Calu3 (cell line): ENCODE measurements at regions not wholly inside any gene's neighbourhood (a gene's known extent, or its start where the extent isn't known, plus 50 kb on each side); places are given as distances from the start of the nearest gene placed in this dataset.

Experiments used
- BruUV-seq: library from RNA; stranded (reverse); fragments of 400-500 nt; replicated peaks from 2 replicates; lab custom pipeline; 2021; lab: Mats Ljungman, UMichigan
- CTCF ChIA-PET: fragments of 300-600 bp; sonication (Branson Sonifier 250); formaldehyde crosslinking; loops from one replicate; lab custom pipeline; 2022; ENCODE audit warnings: antibody characterized with exemption; lab: Charles Lee
- DNase-seq: peaks from one replicate; pipeline ENCODE4 v3.0.0; 2022
- H3K27ac Mint-ChIP-seq: one replicate; pipeline ENCODE4 v1.8.0; 2022; ENCODE audit warnings: mixed read lengths; ENCODE audit not compliant: unreplicated experiment
- H3K27me3 Mint-ChIP-seq: one replicate; pipeline ENCODE4 v1.8.0; 2022; ENCODE audit warnings: mixed read lengths; ENCODE audit not compliant: unreplicated experiment
- H3K36me3 Mint-ChIP-seq: one replicate; pipeline ENCODE4 v1.8.0; 2022; ENCODE audit warnings: mild to moderate bottlenecking, moderate library complexity, mixed read lengths; ENCODE audit not compliant: insufficient read depth, unreplicated experiment
- H3K4me1 Mint-ChIP-seq: one replicate; pipeline ENCODE4 v1.8.0; 2022; ENCODE audit warnings: mild to moderate bottlenecking, low read depth, mixed read lengths; ENCODE audit not compliant: unreplicated experiment
- H3K4me3 Mint-ChIP-seq: one replicate; pipeline ENCODE4 v1.8.0; 2022; ENCODE audit warnings: mild to moderate bottlenecking, low read depth, moderate library complexity, mixed read lengths; ENCODE audit not compliant: unreplicated experiment
- H3K9me3 Mint-ChIP-seq: one replicate; pipeline ENCODE4 v1.8.0; 2022; ENCODE audit warnings: low read depth, mixed read lengths; ENCODE audit not compliant: unreplicated experiment
- CTCF ChIP-seq: fragments of 200-600 bp; IDR thresholded peaks from one replicate; pipeline ENCODE4 v1.8.0; 2022; ENCODE audit warnings: antibody characterized with exemption; ENCODE audit not compliant: unreplicated experiment
- intact Hi-C: fragments of 100-400 bp; cut with micrococcal nuclease; formaldehyde crosslinking; loops from one replicate; pipeline ENCODE4 v1.10.0; 2022; ENCODE audit not compliant: unreplicated experiment

DNA sequence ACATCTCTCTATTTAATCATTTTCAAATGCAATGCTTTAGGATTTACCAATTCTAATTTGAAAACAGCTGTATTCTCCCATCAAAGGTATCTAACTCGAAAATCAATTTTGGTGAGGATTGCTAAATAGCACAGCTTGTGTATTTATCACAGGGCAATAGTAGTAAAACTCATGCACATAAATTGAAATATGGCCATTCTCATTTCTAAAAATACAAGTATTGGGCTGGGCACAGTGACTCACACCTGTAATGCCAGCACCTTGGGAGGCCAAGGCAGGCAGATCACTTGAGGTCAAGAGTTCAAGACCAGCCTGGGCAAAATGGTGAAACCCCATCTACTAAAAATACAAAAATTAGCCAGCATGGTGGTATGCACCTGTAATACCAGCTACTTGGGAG lies 164.8 kb upstream of the RASA1 start:
- peak overlapping the region; percentile 93 for H3K27ac Mint-ChIP-seq
- no TSS peak for BruUV-seq
- H3K27me3 Mint-ChIP-seq = no peaks in the 10 kb centered on the region
- no peak for DNase-seq
- H3K4me1 Mint-ChIP-seq = peaks cover 70% of the 10 kb centered on the region
- CTCF ChIA-PET = interaction anchor here (0.6 to 1.4 kb wide), 2 partner anchors 8 to 14 kb away, joined by 3 to 4 read pairs; no protein-coding TSS in a partner anchor
- peaks cover 3% of the 10 kb centered on the region for H3K9me3 Mint-ChIP-seq
- intact Hi-C loops = no loop called here
- TF ChIP-seq CTCF = no peak
- H3K36me3 Mint-ChIP-seq = peaks cover 5% of the 10 kb centered on the region
- H3K4me3 Mint-ChIP-seq = no peak overlapping the region

GRCh38 chr5:87103616-87104287 lies 163.9 kb upstream of the RASA1 start:
- intact Hi-C loops = no loop called here
- peak; percentile 46 for DNase-seq
- peaks cover 5% of the 10 kb centered on the region for H3K36me3 Mint-ChIP-seq
- CTCF ChIA-PET = interaction anchor here (0.8 to 1.4 kb wide), 3 partner anchors 9 to 18 kb away, joined by 3 to 4 read pairs (median 3); no protein-coding TSS in a partner anchor
- no peak for TF ChIP-seq CTCF
- no peaks in the 10 kb centered on the region for H3K27me3 Mint-ChIP-seq
- H3K9me3 Mint-ChIP-seq = peaks cover 3% of the 10 kb centered on the region
- BruUV-seq = no TSS peak
- peak overlapping the region; percentile 93 for H3K27ac Mint-ChIP-seq
- peaks cover 64% of the 10 kb centered on the region for H3K4me1 Mint-ChIP-seq
- no peak overlapping the region for H3K4me3 Mint-ChIP-seq

DNA sequence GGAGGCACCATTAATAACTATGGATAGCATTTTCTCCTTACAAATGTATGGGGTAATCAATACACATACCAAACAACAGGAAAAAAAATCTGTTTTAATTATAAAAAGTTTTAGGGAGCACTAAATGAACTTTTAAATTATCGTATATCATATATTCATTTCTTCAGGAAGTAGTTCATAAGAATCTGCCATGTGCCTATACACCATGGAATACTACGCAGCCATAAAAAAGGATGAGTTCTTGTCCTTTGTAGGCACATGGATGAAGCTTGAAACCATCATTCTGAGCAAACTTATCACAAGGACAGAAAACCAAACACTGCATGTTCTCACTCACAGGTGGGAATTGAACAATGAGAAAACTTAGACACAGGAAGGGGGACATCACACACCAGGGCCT lies 162.1 kb upstream of the RASA1 start:
- no peak overlapping the region for H3K4me3 Mint-ChIP-seq
- CTCF ChIA-PET = interaction anchor here (0.8 kb wide), 1 partner anchor 12 kb away, joined by 3 read pairs; no protein-coding TSS in a partner anchor

DNA sequence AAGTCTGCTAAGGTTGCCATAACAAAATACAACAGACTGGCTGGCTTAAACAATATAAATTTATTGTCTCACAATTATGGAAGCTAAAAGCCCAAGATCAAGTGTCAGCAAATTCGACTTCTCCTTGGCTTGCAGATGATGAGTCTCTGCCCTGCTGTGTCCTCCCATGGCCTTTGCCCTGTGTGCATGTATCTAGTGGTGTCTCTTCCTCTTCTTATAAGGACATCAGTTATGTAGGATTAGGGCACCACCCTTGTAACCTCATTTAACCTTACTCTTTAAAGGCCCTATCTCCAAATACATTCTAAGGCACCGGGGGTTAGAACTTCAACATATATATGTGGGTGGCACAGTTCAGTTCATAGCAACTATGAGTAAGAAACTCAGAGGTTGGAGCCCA lies 157.9 kb upstream of the RASA1 start:
- Mint-ChIP-seq H3K36me3 (peaks cover 17% of the 10 kb centered on the region), H3K27ac (no peak overlapping the region), H3K9me3 (peaks cover 6% of the 10 kb centered on the region), H3K27me3 (no peaks in the 10 kb centered on the region), H3K4me1 (peaks cover 50% of the 10 kb centered on the region), H3K4me3 (no peak overlapping the region)
- DNase-seq = no peak
- intact Hi-C loops = no loop called here
- TF ChIP-seq CTCF = no peak
- CTCF ChIA-PET = no interaction called here
- BruUV-seq = no TSS peak

More for the DNA sequence above, 162.1 kb upstream of the RASA1 start:
- H3K36me3 Mint-ChIP-seq = no peaks in the 10 kb centered on the region
- intact Hi-C loops = no loop called here
- H3K9me3 Mint-ChIP-seq = peaks cover 3% of the 10 kb centered on the region
- no TSS peak for BruUV-seq
- no peaks in the 10 kb centered on the region for H3K27me3 Mint-ChIP-seq
- peak overlapping the region; percentile 53 for H3K27ac Mint-ChIP-seq
- DNase-seq = no peak
- no peak for TF ChIP-seq CTCF
- H3K4me1 Mint-ChIP-seq = peaks cover 53% of the 10 kb centered on the region
